GM18502 (cell line): ENCODE measurements at regions not wholly inside any gene's neighbourhood (a gene's known extent, or its start where the extent isn't known, plus 50 kb on each side); places are given as distances from the start of the nearest gene placed in this dataset.
"Not testable (repeated sequence)": the region's sequence is repeated elsewhere in the genome, so short reads cannot be mapped to it uniquely, and the experiment has no call there.

Source experiments
- ATAC-seq: cut with Tn5 transposase; IDR thresholded peaks from one replicate; pipeline ENCODE4 v1.9.1; 2021; ENCODE audit warnings: mild to moderate bottlenecking; ENCODE audit not compliant: unreplicated experiment, poor library complexity

DNA sequence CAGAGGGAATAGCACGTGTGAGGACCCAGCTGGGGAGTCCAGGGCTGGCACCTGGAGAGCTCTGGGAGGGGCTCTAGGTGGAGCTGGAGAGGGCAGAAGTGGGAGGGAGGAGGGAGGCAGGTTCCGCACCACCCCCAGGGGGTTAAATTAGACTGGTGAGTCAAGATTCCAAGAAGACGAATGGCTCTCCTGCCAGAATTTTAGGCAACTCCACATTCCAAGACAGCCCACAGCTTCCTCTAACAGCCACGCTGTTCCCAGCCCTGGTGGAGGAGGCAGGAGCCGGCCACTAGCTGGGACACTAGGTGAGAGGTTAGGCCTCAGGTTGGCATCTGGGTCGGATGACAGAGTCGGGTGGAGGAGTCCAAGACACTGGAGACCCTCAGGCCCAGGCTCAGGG lies 60.2 kb downstream of the TFAP2C start:
- ATAC-seq, result no peak

DNA sequence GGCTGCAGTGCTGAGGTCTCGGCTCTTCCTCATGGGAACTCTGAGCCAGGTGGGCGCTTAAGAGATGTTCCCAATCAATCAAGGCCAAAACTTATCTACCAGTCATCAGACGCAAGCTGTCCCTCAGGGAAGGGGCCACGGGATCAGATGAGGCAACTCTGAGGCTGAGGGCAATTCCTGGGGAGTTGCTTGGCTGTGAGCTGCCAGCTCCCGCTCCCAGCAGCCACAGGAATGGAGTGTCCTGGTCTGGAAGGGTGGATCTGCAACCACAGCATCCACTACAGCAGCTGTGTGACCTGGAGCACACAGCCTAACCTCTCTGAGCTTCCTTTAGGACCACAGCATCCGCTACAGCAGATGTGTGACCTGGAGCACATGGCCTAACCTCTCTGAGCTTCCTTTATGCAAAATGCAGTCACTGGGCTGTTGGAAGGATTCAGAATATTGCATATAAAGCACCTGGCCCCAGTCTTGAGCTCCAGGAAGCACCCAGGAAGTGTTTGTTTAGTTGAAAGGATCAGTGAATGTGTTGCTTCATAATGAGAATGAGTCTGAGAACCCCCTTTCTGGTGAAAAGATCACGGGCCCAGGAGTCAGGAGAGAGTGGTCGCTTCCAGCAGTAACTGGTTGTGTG lies 60.9 kb downstream of the TFAP2C start:
- no peak for ATAC-seq

DNA sequence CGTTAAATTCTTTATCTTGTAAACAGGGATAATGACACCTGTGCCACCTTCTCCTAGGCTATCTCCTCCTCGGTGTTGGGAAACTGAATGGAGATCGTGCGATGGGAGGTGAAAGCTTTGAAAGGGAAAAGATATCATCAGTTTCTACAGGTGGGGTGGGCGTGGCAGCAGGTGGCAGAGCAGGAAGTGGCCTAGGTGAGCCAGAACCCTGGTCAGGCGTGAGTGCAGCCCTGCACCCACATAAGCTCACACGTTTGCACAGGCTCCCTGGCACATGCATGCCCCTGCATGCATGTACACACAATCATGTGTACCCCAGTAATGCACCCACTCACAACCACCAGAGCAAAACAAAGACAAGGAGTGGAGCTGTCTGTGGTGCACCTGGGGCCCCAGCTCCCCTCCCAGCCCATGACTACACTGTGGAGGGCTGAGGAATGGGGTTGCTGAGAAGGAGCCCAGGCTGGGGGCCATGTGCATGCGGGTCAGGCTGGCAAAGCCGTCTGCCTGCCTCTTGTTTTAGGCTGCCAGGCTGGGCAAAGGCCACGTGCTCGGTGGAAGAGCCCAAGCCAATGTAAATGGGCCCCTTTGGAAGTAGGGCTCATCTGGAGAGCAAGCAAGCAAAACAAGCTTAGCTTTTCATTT lies 61.5 kb downstream of the TFAP2C start:
- no peak for ATAC-seq

DNA sequence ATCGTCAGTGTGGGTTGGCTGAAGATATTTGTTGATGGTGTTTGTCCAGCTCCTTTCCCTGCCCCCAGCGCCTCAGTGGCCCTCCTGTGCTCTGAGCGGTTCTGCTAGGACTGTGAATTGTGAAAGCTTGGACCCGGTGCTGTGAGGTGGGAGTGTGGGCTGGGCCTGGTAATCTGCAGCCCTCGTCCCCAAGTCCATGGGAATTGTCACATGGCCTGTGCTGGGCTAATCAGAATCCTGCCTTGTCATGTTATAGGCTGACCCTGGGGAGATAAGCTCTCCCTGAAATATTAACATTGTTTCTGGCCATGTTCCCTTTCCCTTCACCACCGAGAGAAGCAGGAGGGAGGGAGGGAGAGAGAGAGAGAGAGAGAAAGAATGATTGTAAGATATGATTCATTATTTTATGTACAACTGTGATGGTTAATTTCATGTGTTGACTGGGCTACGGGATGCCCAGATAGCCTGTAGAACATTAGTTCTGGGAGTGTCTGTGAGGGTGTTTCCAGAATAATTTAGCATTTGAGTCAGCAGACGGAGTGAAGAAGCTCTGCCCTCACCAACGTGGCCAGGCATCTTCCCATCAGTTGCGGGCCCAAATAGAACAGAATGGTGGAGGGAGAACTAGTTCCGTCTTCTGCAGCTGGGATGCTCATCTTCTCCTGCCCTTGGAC lies 62.4 kb downstream of the TFAP2C start:
- no peak for ATAC-seq

DNA sequence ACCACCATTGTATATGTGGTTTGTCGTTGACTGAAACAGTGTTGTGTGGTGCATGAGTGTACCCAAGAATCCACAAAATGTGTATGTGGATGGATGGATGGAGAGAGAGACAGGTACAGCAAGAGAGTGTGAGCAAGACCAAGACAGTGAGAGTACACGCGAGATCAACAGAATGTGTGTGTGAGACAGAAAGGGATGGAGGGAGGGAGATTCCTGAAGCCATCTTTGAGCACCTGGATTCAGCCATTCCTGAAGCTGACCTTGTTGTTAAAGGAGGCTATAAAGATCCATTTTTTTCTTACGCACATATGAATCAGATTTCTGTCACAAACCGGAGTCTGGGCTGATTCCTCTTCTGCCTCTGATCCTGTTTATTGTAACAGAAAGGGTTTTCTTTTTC lies 64.1 kb downstream of the TFAP2C start:
- ATAC-seq, result no peak

DNA sequence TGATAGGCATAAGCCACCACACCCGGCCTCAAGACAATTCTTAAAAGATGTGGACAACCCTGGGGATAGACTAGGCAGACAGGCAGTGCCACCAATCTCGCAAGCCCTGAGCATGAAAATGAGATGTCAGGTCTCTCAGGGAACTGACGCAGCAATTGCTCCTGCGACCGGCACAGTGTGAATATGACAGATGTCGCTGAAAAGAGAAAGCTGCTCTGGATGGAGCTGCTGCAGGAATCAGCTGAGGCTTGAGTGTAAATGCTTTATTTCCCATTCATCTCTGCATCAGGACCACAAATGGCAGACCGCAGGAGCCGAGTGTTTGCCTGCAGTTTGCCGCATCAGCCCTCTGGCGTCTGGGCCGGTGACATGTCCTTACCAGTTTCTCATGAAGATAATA lies 68.4 kb downstream of the TFAP2C start:
- no peak for ATAC-seq

DNA sequence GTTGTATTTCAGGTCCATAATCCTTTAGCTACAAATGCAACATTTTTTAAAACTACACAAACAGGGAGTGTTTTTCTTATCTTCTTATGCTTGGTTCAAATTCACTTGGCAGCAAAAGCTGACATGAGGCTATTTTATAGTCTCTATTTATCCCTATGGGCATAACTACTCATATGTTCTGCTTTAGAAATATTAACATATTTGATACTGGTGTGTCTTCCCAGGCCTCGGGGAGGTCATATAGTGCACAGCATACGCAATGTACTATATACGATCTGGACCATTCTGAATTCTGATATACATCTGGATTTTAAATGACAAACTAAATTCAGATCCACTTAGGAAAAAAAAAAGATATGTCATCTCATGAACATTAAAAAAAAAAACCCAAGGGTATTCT lies 69.2 kb downstream of the TFAP2C start:
- ATAC-seq, result no peak

DNA sequence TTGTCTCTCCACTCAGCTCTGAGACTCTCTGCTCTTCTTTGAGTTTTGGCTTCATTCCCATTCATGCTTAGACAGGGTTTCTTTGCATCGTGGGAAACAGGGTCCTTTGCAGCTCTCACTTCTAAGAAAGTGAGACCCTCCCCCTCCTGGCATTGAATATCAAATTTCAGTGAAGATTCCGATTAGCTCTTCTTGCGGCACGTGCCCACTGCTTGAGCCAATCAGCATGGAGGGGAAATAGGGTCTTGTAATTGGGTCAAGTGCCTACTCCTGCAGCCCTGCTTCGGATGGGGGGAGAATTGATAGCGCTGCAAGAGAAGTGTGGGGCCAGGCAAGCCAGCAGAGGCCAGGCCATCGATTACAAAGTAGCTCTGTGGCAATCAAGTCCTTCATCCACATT lies 69.6 kb downstream of the TFAP2C start:
- ATAC-seq, result no peak

DNA sequence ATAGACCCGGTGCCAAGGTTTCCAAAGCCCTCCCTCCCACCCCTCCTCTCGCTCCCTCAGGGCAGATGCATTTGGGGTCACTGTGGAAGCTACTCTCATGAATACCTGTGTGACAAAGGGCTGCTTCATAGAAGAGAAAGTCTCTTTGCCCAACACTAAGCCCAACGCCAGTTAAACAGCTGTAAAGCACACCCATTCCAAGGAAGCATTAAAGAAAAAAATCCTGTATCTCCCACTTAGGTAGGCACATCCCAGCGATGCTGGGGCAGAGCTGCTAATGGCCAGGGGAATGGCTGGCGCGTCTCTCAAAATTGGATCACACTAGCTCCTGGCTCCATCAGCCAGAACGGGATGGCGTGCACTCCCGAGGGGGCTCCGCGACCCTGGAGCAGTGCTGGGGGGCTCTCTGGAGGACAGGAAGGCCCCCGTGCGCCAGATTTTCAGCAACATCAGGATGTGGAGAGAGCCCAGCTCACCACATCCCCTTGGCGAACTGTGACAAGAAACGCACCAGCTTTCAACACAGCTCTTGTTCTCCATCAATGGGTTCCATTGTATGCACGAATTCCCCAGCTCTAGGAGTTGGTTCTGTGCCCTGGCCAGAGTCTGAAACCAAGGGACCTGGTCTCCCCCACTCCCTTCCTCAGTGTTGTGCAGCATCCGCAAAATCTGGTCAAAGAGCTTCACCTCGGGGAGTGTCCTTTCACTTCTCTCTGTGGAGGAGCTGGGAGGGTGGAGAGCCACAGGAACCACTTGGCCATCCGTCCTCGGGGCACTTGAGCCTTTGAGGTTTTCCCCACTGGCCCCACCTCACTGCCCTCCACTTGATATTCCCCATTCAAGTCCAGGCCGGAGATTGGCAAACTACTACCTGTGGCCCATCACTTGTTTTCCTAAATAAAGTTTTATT lies 74.1 kb downstream of the TFAP2C start:
- no peak for ATAC-seq

DNA sequence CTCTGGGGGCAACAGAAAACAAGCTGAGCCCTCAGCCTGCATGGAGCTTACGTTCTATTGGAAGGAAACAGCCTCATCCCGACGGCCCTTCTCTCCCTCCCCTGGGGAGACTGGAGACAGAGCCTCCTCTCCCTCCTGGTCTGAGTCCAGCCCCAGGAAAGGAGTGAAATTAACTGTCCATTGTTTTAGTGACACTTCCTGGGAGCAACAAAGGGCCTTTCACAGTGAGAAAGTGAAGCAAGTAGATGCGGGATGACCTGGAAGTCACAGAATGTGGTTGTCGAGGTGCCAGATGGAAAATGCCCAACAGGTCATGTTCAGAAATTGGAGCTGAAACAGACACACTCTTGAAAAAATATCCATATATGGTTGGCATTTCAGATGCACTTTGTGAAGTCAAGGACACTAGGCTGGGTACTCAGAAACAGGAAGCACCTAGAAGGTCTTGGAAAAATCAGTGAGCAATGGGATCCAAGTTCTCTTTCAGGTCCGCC lies 77.8 kb downstream of the TFAP2C start:
- ATAC-seq, result no peak

DNA sequence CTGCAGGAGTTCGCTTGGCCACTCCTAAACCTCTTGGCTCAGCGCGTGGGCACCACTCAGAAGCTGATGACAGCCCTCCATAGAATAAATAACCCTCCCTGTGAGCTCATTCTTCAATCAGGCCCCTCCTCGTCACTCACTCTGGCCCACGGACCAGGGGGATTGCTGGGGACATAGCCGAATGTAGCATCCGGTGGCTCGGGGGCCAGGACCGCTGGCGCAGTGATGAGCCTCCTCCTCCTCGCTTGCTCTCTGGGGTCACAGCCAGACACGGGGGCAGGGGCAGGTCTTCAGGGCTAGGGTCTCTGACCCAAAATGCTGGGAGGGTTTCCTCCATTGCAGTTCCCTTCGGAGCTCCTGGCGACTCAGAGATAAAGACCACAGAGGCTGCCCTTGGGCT lies 79.9 kb downstream of the TFAP2C start:
- ATAC-seq, result no peak

DNA sequence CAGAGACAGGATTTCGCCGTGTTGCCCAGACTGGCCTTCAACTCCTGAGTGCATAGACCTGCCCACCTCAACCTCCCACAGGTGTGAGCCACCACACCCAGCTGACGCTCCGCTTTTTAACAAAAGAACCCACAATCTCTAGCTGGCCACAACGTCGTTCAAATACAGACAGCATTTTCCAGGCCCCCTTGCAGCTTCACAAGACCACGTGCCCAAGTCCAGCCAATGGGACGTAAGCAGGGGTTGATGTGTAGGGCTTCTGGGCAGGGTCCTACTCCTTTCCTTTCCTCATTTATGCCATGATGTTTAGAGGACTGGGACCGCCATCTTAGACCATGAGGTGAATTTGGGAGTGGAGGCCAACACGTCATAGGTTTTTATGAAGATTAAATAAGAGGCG lies 81.0 kb downstream of the TFAP2C start:
- no peak for ATAC-seq

DNA sequence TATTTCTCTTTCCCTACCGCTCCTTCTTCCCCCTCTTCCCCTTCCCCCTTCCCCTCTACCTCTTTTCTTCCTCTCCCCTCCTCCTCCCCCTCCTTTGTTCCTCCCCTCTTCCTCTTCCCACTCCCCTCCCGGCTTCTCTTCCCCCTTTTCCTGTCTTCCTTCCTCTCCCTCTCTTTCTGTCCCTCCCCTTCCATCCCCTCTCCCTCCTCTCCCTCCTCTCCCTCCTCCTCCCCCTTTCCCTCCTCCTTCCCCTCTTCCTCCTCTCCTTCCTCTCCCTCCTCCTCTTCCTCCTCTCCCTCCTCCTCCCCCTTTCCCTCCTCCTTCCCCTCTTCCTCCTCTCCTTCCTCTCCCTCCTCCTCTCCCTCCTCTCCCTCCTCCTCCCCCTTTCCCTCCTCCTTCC lies 81.5 kb downstream of the TFAP2C start:
- ATAC-seq, result not testable (repeated sequence)

DNA sequence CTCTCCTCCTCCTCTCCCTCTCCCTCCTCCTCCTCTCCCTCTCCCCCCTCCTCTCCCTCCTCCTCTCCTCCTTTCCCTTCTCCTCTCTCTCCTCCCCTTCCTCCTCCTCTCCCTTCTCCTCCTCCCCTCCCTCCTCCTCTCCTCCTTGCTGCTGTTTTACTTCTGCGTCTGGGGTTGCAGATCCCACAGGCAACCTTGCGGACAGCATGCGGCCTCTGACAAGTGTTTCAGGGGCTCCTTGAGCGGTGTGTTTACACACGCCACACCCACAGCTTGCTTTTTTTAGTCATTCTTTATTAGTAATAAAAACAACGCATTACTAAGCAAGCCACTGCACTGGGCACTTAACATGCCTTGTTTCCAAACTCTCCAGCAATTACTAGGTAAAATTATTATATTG lies 81.9 kb downstream of the TFAP2C start:
- ATAC-seq, result no peak

DNA sequence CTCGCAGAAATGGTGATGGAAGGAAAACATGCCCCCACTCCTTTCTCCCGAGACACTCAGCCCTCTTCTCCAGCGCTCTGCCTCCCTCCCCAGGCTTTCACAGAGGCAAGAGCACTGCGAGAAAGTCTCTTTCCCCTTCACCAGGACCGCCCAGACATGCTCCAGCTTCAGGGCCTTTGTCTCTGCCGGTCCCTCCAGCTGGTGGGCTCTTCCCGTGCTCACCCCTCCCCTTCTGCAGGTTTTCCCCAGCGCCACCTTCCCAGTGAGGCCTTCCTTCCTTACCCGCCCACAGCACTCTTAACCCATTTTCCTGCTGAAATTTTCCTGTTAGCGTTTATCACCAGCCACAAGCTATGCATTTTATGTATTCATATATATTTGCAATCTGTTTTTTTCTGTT lies 86.2 kb downstream of the TFAP2C start:
- no peak for ATAC-seq

DNA sequence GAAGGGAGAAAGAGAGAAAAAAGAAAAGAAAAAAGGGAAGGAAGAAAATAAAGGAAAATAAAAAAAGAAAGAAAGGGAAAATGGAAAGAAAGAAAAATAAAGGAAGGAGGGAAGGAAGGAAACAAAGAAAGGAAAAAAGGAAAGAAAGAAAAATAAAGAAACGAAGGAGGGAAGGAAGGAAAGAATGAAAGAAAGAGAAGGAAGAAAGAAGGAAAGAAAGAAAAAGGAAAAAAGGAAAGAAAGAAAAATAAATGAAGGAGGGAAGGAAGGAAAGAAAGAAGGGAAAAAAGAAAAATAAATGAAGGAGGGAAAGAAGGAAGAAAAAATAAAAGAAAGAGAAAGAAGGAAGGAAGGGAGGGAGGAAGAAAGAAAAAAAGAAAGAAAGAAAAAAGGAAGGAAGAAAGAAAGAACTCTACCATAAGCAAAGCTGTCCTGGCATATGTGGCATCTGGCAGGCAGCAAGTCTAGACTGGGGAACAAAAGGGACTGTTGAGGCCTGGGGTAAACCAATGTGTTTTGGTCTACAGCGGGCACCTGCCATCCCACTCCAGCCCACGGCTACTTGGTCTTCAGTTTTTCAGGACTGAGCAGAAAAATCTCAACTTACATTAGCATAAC lies 86.9 kb downstream of the TFAP2C start:
- ATAC-seq, result no peak

DNA sequence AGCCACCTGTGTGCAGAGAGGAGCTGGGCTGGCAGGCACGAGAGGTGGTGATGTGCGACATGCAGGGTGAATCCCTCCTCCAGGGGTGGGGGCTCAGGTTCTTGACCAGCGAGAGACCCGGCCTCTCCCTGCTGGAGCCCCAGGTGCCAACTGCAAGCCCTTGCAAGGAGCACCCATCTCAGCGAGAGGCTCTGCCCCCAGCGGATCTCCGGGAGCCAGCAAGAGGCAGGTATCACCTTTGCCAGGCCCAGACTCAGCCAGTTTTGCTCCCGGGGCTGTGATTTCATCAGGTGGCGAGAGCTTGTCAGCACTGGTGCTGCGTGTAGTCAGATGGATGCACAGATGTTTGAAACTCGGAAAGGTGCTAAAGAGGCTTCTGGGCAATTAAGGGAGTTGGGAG lies 87.7 kb downstream of the TFAP2C start:
- no peak for ATAC-seq

DNA sequence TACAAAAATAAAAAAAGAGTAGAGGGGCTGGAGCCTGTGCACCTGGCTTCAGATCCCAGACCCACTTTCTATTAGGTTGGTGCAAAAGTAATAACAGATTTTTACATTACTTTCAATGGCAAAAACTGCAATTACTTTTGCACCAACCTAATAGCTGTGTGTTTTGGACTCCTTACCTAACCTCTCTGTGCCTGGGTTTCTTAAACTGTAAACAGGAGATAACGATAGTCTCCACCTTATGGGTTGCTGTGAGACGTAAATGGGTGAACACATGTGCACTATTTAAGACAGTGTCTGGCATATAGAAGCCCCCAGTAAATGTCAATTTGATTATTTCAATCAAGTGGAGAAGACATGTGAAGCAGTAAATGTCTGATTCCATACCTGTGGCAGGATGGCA lies 89.7 kb downstream of the TFAP2C start:
- no peak for ATAC-seq

DNA sequence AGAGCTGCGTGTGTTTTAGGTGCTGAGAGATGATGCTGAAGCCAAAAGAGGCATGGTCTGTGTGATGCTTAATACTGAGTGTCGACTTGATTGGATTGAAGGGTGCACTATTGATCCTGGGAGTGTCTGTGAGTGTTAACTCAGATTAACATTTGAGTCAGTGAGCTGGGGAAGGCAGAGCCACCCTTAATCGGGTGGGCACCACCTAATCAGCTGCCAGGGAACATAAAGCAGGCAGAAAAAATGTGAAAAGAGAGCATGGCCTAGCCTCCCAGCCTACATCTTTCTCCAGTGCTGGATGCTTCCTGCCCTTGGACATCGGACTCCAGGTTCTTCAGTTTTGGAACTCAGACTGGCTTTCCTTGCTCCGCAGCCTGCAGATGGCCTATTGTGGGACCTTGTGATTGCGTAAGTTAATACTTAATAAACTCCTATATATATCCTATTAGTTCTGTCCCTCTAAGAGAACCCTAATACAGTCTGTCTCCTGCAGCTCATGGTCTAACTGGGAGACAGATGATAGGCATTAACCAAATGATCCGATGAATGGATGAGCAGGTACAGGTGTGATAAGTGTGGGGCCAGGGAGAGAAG lies 91.6 kb downstream of the TFAP2C start:
- ATAC-seq, result no peak

DNA sequence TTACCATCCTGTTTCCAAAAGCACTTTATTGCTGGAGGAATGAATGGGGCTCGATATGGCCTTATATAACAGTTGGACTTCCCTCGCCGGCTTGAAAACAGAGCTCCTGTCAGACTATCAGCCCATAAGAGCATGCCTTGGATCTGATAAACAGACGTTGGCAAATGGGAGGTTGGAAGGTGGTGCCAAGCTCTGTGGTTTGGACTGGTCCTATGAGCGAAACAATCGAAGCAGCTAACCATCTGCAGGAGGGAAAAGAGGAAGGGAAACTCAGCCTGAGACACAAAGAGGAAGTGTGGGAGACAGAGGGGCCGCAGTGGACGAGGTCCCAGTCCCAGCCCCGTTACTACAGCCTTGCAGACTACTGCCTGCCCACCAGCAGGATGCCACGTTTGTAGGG lies 92.9 kb downstream of the TFAP2C start:
- ATAC-seq, result no peak
